ENCODE measurements at regions not wholly inside any gene's neighbourhood (a gene's known extent, or its start where the extent isn't known, plus 50 kb on each side); places are given as distances from the start of the nearest gene placed in this dataset.

- Histone ChIP-seq H3K4me1 (ENCODE audit: control insufficient read depth, insufficient read depth, low read depth, low read length) (no peaks in the 10 kb centered on the region), H3K27me3 (ENCODE audit: control insufficient read depth in 1 of 2, insufficient read depth in 1 of 2, low read length in 2 of 2) (no peaks in the 10 kb centered on the region), H3K9me3 (ENCODE audit: control insufficient read depth, low read length) (no peaks in the 10 kb centered on the region), H2BK5ac (ENCODE audit: low read depth, low read length, poor library complexity, severe bottlenecking) (no peak overlapping the region), H3K18ac (ENCODE audit: low read depth in 1 of 2, low read length in 2 of 2) (no peak overlapping the region), H3K4me3 (ENCODE audit: insufficient read depth in 1 of 2, low read depth in 1 of 2, low read length in 2 of 2) (no peak overlapping the region), H3K79me1 (replicated peaks; ENCODE audit: low read length, poor library complexity, severe bottlenecking) (no peaks in the 10 kb centered on the region), H4K91ac (ENCODE audit: low read length) (no peak overlapping the region), H3K23ac (ENCODE audit: low read length in 2 of 2) (no peak overlapping the region), H3K36me3 (ENCODE audit: control insufficient read depth in 1 of 2, insufficient read depth in 2 of 2, low read depth in 1 of 2, low read length in 2 of 2) (no peaks in the 10 kb centered on the region), H3K9ac (ENCODE audit: low read length) (no peak overlapping the region), H2BK120ac (ENCODE audit: low read depth, low read length) (no peak overlapping the region), H3K4me2 (ENCODE audit: low read length, poor library complexity, severe bottlenecking) (no peak overlapping the region), H2BK12ac (ENCODE audit: low read length in 2 of 2) (no peak overlapping the region), H2AFZ (ENCODE audit: low read depth, low read length) (no peak overlapping the region), H3K4ac (ENCODE audit: low read depth in 1 of 2, low read length in 2 of 2) (no peak overlapping the region), H2BK15ac (ENCODE audit: low read depth, poor library complexity, severe bottlenecking) (no peak overlapping the region), H2AK5ac (ENCODE audit: low read length, severe bottlenecking) (no peak overlapping the region), H3K27ac (ENCODE audit: low read length, poor library complexity, severe bottlenecking) (no peak overlapping the region), H4K8ac (ENCODE audit: low read length) (no peak overlapping the region), H3K14ac (ENCODE audit: low read length in 2 of 2) (no peak overlapping the region)
- DNase-seq, result no peak
- 6% methylated on average over 3 of the region's 3 CpGs for WGBS
Observed at GRCh38 chr3:27943106-27943505, 221.0 kb upstream of the EOMES start.

GRCh38 chr3:27945229-27945628, 223.1 kb upstream of the EOMES start:
- Histone ChIP-seq H3K14ac (ENCODE audit: low read length in 2 of 2) (no peak overlapping the region), H3K79me1 (replicated peaks; ENCODE audit: low read length, poor library complexity, severe bottlenecking) (no peaks in the 10 kb centered on the region), H2AFZ (ENCODE audit: low read depth, low read length) (no peak overlapping the region)

GRCh38 chr3:27960133-27960532, 238.0 kb upstream of the EOMES start:
- H2BK12ac ChIP-seq (ENCODE audit: low read length in 2 of 2), result no peak overlapping the region
- H3K18ac ChIP-seq (ENCODE audit: low read depth in 1 of 2, low read length in 2 of 2), result no peak overlapping the region

More at GRCh38 chr3:27945229-27945628, 223.1 kb upstream of the EOMES start:
- H3K4me2 ChIP-seq (ENCODE audit: low read length, poor library complexity, severe bottlenecking), result no peak overlapping the region
- H3K23ac ChIP-seq (ENCODE audit: low read length in 2 of 2), result no peak overlapping the region
- H4K8ac ChIP-seq (ENCODE audit: low read length), result no peak overlapping the region
- H2BK120ac ChIP-seq (ENCODE audit: low read depth, low read length), result no peak overlapping the region
- no peaks in the 10 kb centered on the region for H3K36me3 ChIP-seq (ENCODE audit: control insufficient read depth in 1 of 2, insufficient read depth in 2 of 2, low read depth in 1 of 2, low read length in 2 of 2)
- H3K9me3 ChIP-seq (ENCODE audit: control insufficient read depth, low read length), result peaks cover 3% of the 10 kb centered on the region
- H3K18ac ChIP-seq (ENCODE audit: low read depth in 1 of 2, low read length in 2 of 2), result no peak overlapping the region
- no peaks in the 10 kb centered on the region for H3K27me3 ChIP-seq (ENCODE audit: control insufficient read depth in 1 of 2, insufficient read depth in 1 of 2, low read length in 2 of 2)
- H2BK15ac ChIP-seq (ENCODE audit: low read depth, poor library complexity, severe bottlenecking), result no peak overlapping the region
- 83% methylated on average over 3 of the region's 4 CpGs for WGBS
- H2BK5ac ChIP-seq (ENCODE audit: low read depth, low read length, poor library complexity, severe bottlenecking), result no peak overlapping the region
- H3K4ac ChIP-seq (ENCODE audit: low read depth in 1 of 2, low read length in 2 of 2), result no peak overlapping the region
- DNase-seq, result no peak
- no peak overlapping the region for H2BK12ac ChIP-seq (ENCODE audit: low read length in 2 of 2)
- H4K91ac ChIP-seq (ENCODE audit: low read length), result no peak overlapping the region
- H3K27ac ChIP-seq (ENCODE audit: low read length, poor library complexity, severe bottlenecking), result no peak overlapping the region
- H3K4me1 ChIP-seq (ENCODE audit: control insufficient read depth, insufficient read depth, low read depth, low read length), result no peaks in the 10 kb centered on the region
- no peak overlapping the region for H2AK5ac ChIP-seq (ENCODE audit: low read length, severe bottlenecking)
- H3K4me3 ChIP-seq (ENCODE audit: insufficient read depth in 1 of 2, low read depth in 1 of 2, low read length in 2 of 2), result no peak overlapping the region
- no peak overlapping the region for H3K9ac ChIP-seq (ENCODE audit: low read length)

GRCh38 chr3:27963519-27963918, 241.4 kb upstream of the EOMES start:
- WGBS, result 85% methylated on average over 3 of the region's 3 CpGs
- no peak overlapping the region for H2BK12ac ChIP-seq (ENCODE audit: low read length in 2 of 2)
- no peaks in the 10 kb centered on the region for H3K36me3 ChIP-seq (ENCODE audit: control insufficient read depth in 1 of 2, insufficient read depth in 2 of 2, low read depth in 1 of 2, low read length in 2 of 2)
- no peak overlapping the region for H3K23ac ChIP-seq (ENCODE audit: low read length in 2 of 2)
- no peak overlapping the region for H3K4ac ChIP-seq (ENCODE audit: low read depth in 1 of 2, low read length in 2 of 2)
- H3K4me3 ChIP-seq (ENCODE audit: insufficient read depth in 1 of 2, low read depth in 1 of 2, low read length in 2 of 2), result no peak overlapping the region
- no peak overlapping the region for H4K8ac ChIP-seq (ENCODE audit: low read length)
- no peaks in the 10 kb centered on the region for H3K4me1 ChIP-seq (ENCODE audit: control insufficient read depth, insufficient read depth, low read depth, low read length)
- no peak for DNase-seq
- no peak overlapping the region for H3K18ac ChIP-seq (ENCODE audit: low read depth in 1 of 2, low read length in 2 of 2)
- H3K9me3 ChIP-seq (ENCODE audit: control insufficient read depth, low read length), result peaks cover 3% of the 10 kb centered on the region
- H3K79me1 ChIP-seq (replicated peaks; ENCODE audit: low read length, poor library complexity, severe bottlenecking), result no peaks in the 10 kb centered on the region
- H2AFZ ChIP-seq (ENCODE audit: low read depth, low read length), result no peak overlapping the region
- no peak overlapping the region for H2BK120ac ChIP-seq (ENCODE audit: low read depth, low read length)
- H3K27ac ChIP-seq (ENCODE audit: low read length, poor library complexity, severe bottlenecking), result no peak overlapping the region
- no peak overlapping the region for H3K9ac ChIP-seq (ENCODE audit: low read length)
- H2AK5ac ChIP-seq (ENCODE audit: low read length, severe bottlenecking), result no peak overlapping the region
- no peak overlapping the region for H2BK15ac ChIP-seq (ENCODE audit: low read depth, poor library complexity, severe bottlenecking)
- H3K14ac ChIP-seq (ENCODE audit: low read length in 2 of 2), result no peak overlapping the region
- no peak overlapping the region for H4K91ac ChIP-seq (ENCODE audit: low read length)
- no peak overlapping the region for H2BK5ac ChIP-seq (ENCODE audit: low read depth, low read length, poor library complexity, severe bottlenecking)
- no peaks in the 10 kb centered on the region for H3K27me3 ChIP-seq (ENCODE audit: control insufficient read depth in 1 of 2, insufficient read depth in 1 of 2, low read length in 2 of 2)
- no peak overlapping the region for H3K4me2 ChIP-seq (ENCODE audit: low read length, poor library complexity, severe bottlenecking)

More at GRCh38 chr3:27960133-27960532, 238.0 kb upstream of the EOMES start:
- no peak overlapping the region for H2BK5ac ChIP-seq (ENCODE audit: low read depth, low read length, poor library complexity, severe bottlenecking)
- no peak overlapping the region for H2BK120ac ChIP-seq (ENCODE audit: low read depth, low read length)
- H3K4ac ChIP-seq (ENCODE audit: low read depth in 1 of 2, low read length in 2 of 2), result no peak overlapping the region
- H3K27ac ChIP-seq (ENCODE audit: low read length, poor library complexity, severe bottlenecking), result no peak overlapping the region
- peak overlapping the region; percentile 71 for H3K9ac ChIP-seq (ENCODE audit: low read length)
- DNase-seq, result no peak
- no peak overlapping the region for H2AFZ ChIP-seq (ENCODE audit: low read depth, low read length)
- peaks cover 7% of the 10 kb centered on the region for H3K9me3 ChIP-seq (ENCODE audit: control insufficient read depth, low read length)
- no peaks in the 10 kb centered on the region for H3K79me1 ChIP-seq (replicated peaks; ENCODE audit: low read length, poor library complexity, severe bottlenecking)
- no peak overlapping the region for H3K4me2 ChIP-seq (ENCODE audit: low read length, poor library complexity, severe bottlenecking)
- H3K27me3 ChIP-seq (ENCODE audit: control insufficient read depth in 1 of 2, insufficient read depth in 1 of 2, low read length in 2 of 2), result no peaks in the 10 kb centered on the region
- peak overlapping the region in 1 of 2 experiments; percentile 17 for H3K4me3 ChIP-seq (ENCODE audit: insufficient read depth in 1 of 2, low read depth in 1 of 2, low read length in 2 of 2)
- H3K23ac ChIP-seq (ENCODE audit: low read length in 2 of 2), result no peak overlapping the region
- H3K36me3 ChIP-seq (ENCODE audit: control insufficient read depth in 1 of 2, insufficient read depth in 2 of 2, low read depth in 1 of 2, low read length in 2 of 2), result no peaks in the 10 kb centered on the region
- H4K8ac ChIP-seq (ENCODE audit: low read length), result no peak overlapping the region
- no CpG with 5 or more reads among the region's 2 CpGs for WGBS
- no peak overlapping the region for H3K14ac ChIP-seq (ENCODE audit: low read length in 2 of 2)
- no peak overlapping the region for H2BK15ac ChIP-seq (ENCODE audit: low read depth, poor library complexity, severe bottlenecking)
- no peaks in the 10 kb centered on the region for H3K4me1 ChIP-seq (ENCODE audit: control insufficient read depth, insufficient read depth, low read depth, low read length)
- H2AK5ac ChIP-seq (ENCODE audit: low read length, severe bottlenecking), result no peak overlapping the region
- H4K91ac ChIP-seq (ENCODE audit: low read length), result no peak overlapping the region
